ENCODE measurements at regions not wholly inside any gene's neighbourhood (a gene's known extent, or its start where the extent isn't known, plus 50 kb on each side); places are given as distances from the start of the nearest gene placed in this dataset.
"Not testable (repeated sequence)": the region's sequence is repeated elsewhere in the genome, so short reads cannot be mapped to it uniquely, and the experiment has no call there.

GRCh38 chr9:26133537-26133936 is 455.3 kb upstream of the TUSC1 start:
- DNase-seq (ENCODE audit: low spot score in 2 of 2), result no peak
- FAIRE-seq, result no peak

- DNase-seq (ENCODE audit: low spot score in 2 of 2), result no peak
- no peak for FAIRE-seq
Observed at GRCh38 chr9:26132746-26133312, 454.6 kb upstream of the TUSC1 start.

DNA sequence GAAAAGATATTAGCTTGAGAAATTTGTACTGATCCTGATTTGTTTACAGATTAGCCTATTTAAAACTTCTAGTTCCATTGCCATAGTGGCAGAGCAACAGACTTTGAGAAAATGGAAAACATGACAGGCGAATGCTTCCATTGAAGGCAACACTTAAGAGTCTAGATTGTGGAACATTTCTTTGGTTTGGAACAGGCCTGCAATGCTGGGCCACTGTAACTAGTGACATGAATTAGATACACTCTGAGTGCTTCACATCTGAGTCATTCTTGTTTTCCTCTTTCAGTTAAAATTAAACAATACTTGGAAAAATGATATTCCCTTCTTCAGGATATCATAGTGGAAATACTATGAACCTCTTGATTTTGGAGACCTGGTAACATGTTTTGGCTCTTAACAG is 453.6 kb upstream of the TUSC1 start:
- FAIRE-seq (no peak), DNase-seq (ENCODE audit: low spot score in 2 of 2) (no peak)

GRCh38 chr9:26129217-26129616 is 451.0 kb upstream of the TUSC1 start:
- DNase-seq (ENCODE audit: low spot score in 2 of 2) (no peak), FAIRE-seq (no peak)

DNA sequence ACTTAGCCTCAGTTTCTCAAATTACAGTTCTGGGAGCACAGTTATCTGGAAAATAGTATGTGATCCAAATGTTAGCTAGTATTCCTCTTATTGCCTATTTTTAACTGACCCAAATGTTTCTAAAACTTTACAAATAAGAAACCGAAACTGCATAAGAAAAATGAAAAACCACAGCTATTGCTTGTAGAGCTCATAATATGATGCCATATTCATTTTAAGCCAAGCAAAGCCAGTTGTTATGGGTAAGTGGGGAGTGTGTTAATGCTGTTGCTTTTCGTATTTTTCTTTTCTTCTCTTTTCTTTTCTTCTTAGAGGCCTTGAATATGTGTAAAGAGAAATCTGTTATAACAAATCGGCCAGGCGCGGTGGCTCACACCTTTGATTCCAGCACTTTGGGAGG is 447.4 kb upstream of the TUSC1 start:
- no peak for FAIRE-seq

DNA sequence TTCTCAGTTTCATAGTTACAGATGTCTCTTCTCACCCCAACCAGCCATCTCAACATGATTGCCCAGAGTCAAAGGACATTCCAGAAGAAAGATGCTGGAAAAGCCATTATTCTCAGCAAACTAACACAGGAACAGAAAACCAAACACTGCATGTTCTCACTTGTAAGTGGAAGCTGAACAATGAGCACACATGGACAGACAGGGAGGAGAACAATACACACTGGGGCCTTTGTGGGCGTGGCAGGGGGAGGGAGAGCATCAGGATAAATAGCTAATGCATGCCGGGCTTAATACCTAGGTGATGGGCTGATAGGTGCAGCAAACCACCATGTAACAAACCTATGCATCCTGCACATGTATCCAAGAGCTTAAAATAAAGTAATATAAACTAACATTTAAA is 437.8 kb upstream of the TUSC1 start:
- FAIRE-seq; DNase-seq (ENCODE audit: low spot score in 2 of 2): not testable (repeated sequence)

More for the DNA sequence above, 447.4 kb upstream of the TUSC1 start:
- no peak for DNase-seq (ENCODE audit: low spot score in 2 of 2)

DNA sequence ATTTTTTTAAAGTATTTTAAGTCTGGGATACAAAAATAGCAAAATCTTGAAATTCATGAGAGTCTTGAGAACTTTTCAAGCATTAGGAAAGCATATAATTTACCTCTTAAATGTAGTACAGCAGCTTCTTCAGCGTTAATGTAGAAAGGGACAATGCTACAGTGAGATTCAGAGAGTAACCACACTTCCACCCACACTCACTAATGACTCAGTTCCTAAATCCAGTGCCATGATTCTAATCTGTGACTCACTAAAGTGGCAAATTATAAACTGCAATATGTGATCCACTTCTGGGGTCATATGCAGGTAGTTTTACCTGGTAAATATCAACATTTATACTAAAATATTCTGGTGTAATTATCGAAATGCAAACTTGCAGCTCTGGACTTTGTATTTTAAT is 434.5 kb upstream of the TUSC1 start:
- no peak for FAIRE-seq
- no peak for DNase-seq (ENCODE audit: low spot score in 2 of 2)

- no peak for DNase-seq (ENCODE audit: low spot score in 2 of 2)
- FAIRE-seq, result no peak
Observed at GRCh38 chr9:26086396-26086795, 408.2 kb upstream of the TUSC1 start.

- FAIRE-seq, result no peak
Observed at GRCh38 chr9:26081847-26082246, 403.6 kb upstream of the TUSC1 start.

DNA sequence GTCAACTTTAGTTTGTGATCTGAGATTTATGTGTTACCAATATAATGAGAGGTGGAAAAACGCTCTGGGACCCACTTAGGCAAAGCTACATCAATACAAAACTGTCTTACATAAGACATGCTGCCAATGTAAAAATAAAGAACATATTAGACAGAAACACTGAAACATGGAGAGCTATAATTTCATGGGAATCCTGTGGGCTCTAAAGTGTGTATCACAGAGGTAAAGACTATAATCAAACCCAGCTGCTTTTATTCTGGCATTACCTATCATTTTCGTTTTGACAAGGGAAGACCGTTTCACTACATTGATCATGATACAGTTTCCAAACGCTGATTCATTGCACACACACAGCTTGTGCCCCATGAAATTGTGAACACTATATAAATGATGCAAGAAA is 400.5 kb upstream of the TUSC1 start:
- DNase-seq (ENCODE audit: low spot score in 2 of 2), result no peak
- no peak for FAIRE-seq

More at GRCh38 chr9:26081847-26082246, 403.6 kb upstream of the TUSC1 start:
- DNase-seq (ENCODE audit: low spot score in 2 of 2), result no peak

DNA sequence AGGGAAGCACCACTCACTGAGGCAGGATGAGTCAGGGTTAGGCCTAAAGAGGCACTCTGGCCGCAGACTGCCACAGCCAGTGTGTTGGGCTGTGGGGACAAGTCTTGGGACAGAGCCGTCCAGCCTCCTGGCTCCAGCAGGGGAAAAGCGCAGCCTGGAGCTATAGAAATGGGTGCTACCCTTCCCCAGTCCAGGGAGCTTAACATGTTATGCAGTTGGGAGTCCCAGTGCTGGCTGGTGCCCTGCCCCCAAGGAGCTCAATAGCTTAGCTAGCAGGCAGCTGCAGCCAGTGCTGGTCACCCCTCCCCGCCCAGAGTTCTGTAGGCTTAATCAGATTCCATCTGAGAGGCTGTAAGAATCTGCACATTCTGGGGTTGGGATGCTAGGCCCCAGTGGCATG is 399.6 kb upstream of the TUSC1 start:
- DNase-seq (ENCODE audit: low spot score in 2 of 2), result no peak
- FAIRE-seq, result no peak

DNA sequence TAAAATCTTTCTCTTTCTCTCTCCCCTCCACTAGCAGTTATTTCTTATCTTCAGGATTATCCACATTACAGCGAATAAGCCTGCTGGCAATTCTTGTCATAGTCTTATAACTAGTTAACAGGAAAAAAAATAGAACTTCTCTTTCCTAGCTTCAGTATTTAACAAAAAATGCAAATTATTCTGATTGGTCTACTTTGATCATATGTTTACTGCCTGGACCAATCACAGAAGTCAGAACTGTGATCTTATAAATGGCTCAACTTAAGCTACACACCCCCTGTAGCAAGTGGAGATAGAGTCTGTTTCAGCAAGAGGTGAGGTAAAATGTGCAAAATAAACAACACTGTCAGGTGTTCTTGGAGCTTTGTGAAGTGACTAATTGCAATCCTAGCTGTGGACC is 389.4 kb upstream of the TUSC1 start:
- FAIRE-seq, result no peak

GRCh38 chr9:26066237-26066636 is 388.0 kb upstream of the TUSC1 start:
- FAIRE-seq, result no peak
- DNase-seq (ENCODE audit: low spot score in 2 of 2), result no peak

More for the DNA sequence above, 389.4 kb upstream of the TUSC1 start:
- DNase-seq (ENCODE audit: low spot score in 2 of 2), result no peak

- FAIRE-seq (no peak), DNase-seq (ENCODE audit: low spot score in 2 of 2) (no peak)
Observed at GRCh38 chr9:26061948-26062575, 383.8 kb upstream of the TUSC1 start.

DNA sequence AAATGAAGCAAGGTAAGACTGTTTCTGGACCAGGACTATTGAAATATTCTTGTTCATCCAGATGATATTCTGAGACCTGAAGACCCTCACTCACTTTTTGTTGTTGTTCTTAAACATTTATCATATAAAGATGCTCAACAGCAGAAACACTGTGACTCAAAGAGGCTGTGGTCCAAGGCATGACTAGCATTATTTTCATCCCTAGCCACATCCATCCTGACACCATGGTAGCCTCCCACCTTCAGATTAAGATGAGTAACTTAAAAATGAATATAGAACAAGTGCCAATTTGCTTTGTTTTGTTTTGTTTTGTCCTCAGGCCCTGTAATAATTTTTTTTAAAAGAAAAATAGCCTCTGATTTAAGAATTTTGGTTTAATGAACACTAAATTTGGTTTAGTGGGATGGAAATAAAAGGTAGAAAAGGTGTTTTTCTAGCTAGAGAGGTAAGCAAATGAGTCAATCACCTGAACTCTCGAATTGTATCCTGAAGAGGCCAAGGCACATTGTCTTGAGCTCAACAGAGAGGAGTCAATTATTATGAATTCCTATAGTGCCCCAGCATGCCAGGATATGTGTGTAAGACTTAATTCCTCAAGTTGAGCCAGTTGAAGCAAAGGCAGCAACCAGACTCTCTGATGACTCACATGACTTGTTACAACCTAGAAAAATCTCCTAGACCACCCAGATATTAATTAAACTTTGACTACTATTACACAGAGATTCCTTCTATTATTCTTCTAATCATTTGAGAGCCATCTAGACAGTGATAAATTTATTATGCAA is 380.1 kb upstream of the TUSC1 start:
- DNase-seq (ENCODE audit: low spot score in 2 of 2) (no peak), FAIRE-seq (no peak)

DNA sequence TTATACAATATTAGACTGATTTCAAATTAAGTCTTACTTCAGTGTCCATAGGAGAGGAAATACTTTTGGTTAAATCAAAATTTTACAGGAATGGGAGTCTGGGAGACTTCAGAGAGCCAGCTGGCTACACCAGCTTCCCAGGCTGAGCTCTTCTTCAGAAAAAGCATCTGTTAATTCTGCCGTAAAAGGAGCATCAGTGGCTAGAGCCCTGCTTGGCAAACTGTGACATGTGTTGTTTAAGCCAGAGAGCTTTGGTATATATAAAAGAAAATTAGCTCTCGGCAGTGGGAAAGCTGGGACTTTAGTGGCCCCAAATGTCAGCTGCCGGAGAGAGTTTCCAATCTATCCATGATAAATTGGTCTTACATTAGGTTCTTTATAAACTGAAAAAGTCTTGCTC is 378.8 kb upstream of the TUSC1 start:
- DNase-seq (ENCODE audit: low spot score in 2 of 2) (no peak), FAIRE-seq (no peak)

DNA sequence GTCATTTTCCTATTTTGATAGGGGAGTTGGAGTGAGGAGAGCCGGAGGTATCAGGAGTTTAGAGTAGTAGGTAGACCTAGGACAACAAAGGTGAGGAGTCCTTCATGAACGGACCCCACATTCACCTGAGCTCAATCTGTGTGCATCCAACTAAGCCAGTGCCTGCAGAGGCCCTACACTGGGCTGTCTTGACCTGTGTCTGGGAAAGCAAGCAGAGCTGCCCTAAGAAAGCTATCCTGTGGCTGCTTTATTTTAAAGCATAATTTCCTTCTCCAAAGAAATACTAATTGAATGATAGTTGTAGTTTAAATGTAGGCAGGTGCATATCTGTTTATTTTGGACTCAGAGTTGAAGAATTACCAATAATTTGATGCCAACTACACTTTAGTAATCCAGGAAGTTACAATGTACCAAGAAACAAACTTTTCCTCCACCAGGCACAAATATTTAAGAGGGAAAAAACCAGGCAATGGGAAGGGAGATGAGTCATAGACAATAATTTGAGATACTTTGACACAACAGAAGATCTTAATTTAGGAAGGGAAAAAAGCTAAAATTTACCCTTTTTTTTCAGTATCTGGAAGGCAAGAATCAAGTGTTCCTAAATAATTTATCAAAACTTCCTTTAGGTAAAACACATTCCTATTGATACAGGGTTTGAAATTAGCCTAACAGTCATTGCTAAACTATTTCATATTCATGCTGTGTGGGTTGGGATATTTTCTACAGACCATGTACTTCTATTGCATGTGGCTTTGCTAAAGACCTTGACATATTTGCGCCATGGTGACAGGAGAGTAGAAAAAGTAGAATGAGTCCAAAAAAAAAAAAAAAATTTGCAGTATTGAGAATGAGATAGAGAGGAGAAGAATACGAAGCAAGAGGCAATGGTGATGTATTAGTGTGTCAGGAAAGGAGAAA is 376.6 kb upstream of the TUSC1 start:
- DNase-seq (ENCODE audit: low spot score in 2 of 2) (no peak), FAIRE-seq (no peak)

- no peak for DNase-seq (ENCODE audit: low spot score in 2 of 2)
- FAIRE-seq, result no peak
Observed at GRCh38 chr9:26053954-26054353, 375.7 kb upstream of the TUSC1 start.

GRCh38 chr9:26043431-26043830 is 365.2 kb upstream of the TUSC1 start:
- DNase-seq (ENCODE audit: low spot score in 2 of 2), result no peak
- no peak for FAIRE-seq

GRCh38 chr9:26034786-26035185 is 356.5 kb upstream of the TUSC1 start:
- DNase-seq (ENCODE audit: low spot score in 2 of 2) (no peak), FAIRE-seq (no peak)

DNA sequence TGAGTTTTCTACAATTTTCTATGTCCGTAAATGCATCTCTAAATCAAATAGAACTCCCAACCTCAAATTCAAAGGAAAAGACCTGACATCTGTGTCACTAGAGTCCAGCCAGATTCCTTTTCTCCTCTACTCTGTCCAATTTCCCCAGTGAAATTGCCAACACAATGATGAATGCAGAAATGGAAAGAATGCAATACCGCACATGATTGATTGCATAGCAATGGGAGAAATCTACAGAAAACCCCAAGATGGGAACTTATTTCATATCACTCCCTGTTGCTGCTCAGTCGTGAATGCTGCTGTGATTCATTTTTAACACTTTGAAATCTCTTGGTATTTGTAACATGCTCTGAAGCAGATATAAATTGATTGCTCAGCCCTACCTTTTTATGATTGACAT is 355.1 kb upstream of the TUSC1 start:
- no peak for FAIRE-seq

More for the DNA sequence above, 355.1 kb upstream of the TUSC1 start:
- no peak for DNase-seq (ENCODE audit: low spot score in 2 of 2)

All from frontal cortex (tissue), 3 donors.